ENCODE measurements at regions not wholly inside any gene's neighbourhood (a gene's known extent, or its start where the extent isn't known, plus 50 kb on each side); places are given as distances from the start of the nearest gene placed in this dataset.

GRCh38 chr1:87451229-87451920 lies 122.7 kb downstream of the LMO4 start:
- no peaks in the 10 kb centered on the region for H3K27me3 ChIP-seq
- no peak for TF ChIP-seq Cebpa-rat (IDR thresholded peaks at IDR 0.05)
- H3K9me3 ChIP-seq (replicated peaks in 1 of 11): peaks cover 5 to 20% (median 14%) of the 10 kb centered on the region in 11 experiments; a peak in 17 of 22 replicates
- H3K9ac ChIP-seq: no peak overlapping the region
- H3K36me3 ChIP-seq: no peaks in the 10 kb centered on the region
- no peak overlapping the region for H3K27ac ChIP-seq
- no peaks in the 10 kb centered on the region for H4K20me1 ChIP-seq
- no peak overlapping the region for H3K4me3 ChIP-seq
- H3K4me2 ChIP-seq: peak overlapping the region in 7 of 11 experiments; percentile 5 to 68 (median 50); a peak in 12 of 22 replicates
- peaks cover 0 to 41% (median 27%) of the 10 kb centered on the region in 10 experiments; a peak in 13 of 20 replicates for H3K4me1 ChIP-seq

DNA sequence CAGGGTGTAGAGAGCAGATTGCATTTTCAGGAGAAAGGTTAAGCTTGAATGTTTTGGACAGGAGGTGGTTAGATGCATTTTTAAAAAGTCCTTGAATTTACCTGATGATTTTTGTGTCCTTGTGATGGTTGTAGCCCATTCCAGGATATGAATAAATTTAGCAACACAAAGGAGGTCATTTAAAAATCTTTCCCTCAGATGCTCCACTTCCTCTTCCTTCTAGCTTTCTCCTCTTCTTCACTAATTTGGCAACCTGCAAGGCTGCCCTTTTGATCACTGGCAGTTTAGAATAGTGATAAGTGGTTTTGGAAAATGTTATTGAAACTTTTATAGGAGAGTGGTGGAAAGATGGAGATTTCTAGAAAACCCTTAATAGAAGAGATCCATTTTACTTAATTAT lies 124.0 kb downstream of the LMO4 start:
- TF ChIP-seq Cebpa-rat (IDR thresholded peaks at IDR 0.05): no peak
- H3K4me3 ChIP-seq: no peak overlapping the region
- no peak overlapping the region for H3K9ac ChIP-seq
- no peaks in the 10 kb centered on the region for H4K20me1 ChIP-seq
- H3K4me1 ChIP-seq: peaks cover 0 to 41% (median 27%) of the 10 kb centered on the region in 10 experiments; a peak in 13 of 20 replicates
- H3K9me3 ChIP-seq (replicated peaks in 1 of 11): peaks cover 5 to 23% (median 15%) of the 10 kb centered on the region in 11 experiments; a peak in 17 of 22 replicates
- H3K27me3 ChIP-seq: no peaks in the 10 kb centered on the region
- H3K4me2 ChIP-seq: no peak overlapping the region
- no peak overlapping the region for H3K27ac ChIP-seq
- no peaks in the 10 kb centered on the region for H3K36me3 ChIP-seq

- Histone ChIP-seq H3K4me3 (no peak overlapping the region), H3K9ac (no peak overlapping the region), H3K4me2 (no peak overlapping the region), H3K4me1 (0 out of 20 replicates have a peak, but pooled peaks cover 0 to 3% (median 0%) of the 10 kb centered on the region in 10 experiments), H3K27me3 (no peaks in the 10 kb centered on the region), H3K36me3 (no peaks in the 10 kb centered on the region), H3K27ac (no peak overlapping the region), H4K20me1 (no peaks in the 10 kb centered on the region), H3K9me3 (replicated peaks in 1 of 11) (peaks cover 7 to 28% (median 23%) of the 10 kb centered on the region in 11 experiments; a peak in 17 of 22 replicates)
- TF ChIP-seq Cebpa-rat (IDR thresholded peaks at IDR 0.05): no peak
Observed at GRCh38 chr1:87457408-87457807, 128.7 kb downstream of the LMO4 start.

- H3K4me3 ChIP-seq: no peak overlapping the region
- no peak overlapping the region for H3K4me2 ChIP-seq
- no peak overlapping the region for H3K27ac ChIP-seq
- H3K9me3 ChIP-seq (replicated peaks in 1 of 11): peaks cover 0 to 14% (median 7%) of the 10 kb centered on the region in 11 experiments; a peak in 7 of 22 replicates
- no peak for TF ChIP-seq Cebpa-rat (IDR thresholded peaks at IDR 0.05)
- no peaks in the 10 kb centered on the region for H4K20me1 ChIP-seq
- no peaks in the 10 kb centered on the region for H3K27me3 ChIP-seq
- H3K9ac ChIP-seq: no peak overlapping the region
- H3K36me3 ChIP-seq: no peaks in the 10 kb centered on the region
- H3K4me1 ChIP-seq: no peaks in the 10 kb centered on the region
Observed at GRCh38 chr1:87462894-87463293, 134.2 kb downstream of the LMO4 start.

GRCh38 chr1:87464022-87464490 lies 135.4 kb downstream of the LMO4 start:
- Histone ChIP-seq H4K20me1 (no peaks in the 10 kb centered on the region), H3K4me3 (no peak overlapping the region), H3K4me1 (no peaks in the 10 kb centered on the region), H3K4me2 (no peak overlapping the region), H3K27ac (no peak overlapping the region), H3K36me3 (no peaks in the 10 kb centered on the region), H3K9ac (no peak overlapping the region), H3K9me3 (replicated peaks in 1 of 11) (peaks cover 0 to 14% (median 0%) of the 10 kb centered on the region in 11 experiments; a peak in 6 of 22 replicates), H3K27me3 (no peaks in the 10 kb centered on the region)
- TF ChIP-seq Cebpa-rat (IDR thresholded peaks at IDR 0.05): no peak

GRCh38 chr1:87466621-87467020 lies 137.9 kb downstream of the LMO4 start:
- Histone ChIP-seq H3K27ac (no peak overlapping the region), H3K9ac (no peak overlapping the region), H3K9me3 (replicated peaks in 1 of 11) (no peaks in the 10 kb centered on the region), H3K27me3 (no peaks in the 10 kb centered on the region), H3K4me3 (no peak overlapping the region), H3K36me3 (no peaks in the 10 kb centered on the region), H3K4me2 (no peak overlapping the region), H3K4me1 (no peaks in the 10 kb centered on the region), H4K20me1 (no peaks in the 10 kb centered on the region)
- no peak for TF ChIP-seq Cebpa-rat (IDR thresholded peaks at IDR 0.05)

DNA sequence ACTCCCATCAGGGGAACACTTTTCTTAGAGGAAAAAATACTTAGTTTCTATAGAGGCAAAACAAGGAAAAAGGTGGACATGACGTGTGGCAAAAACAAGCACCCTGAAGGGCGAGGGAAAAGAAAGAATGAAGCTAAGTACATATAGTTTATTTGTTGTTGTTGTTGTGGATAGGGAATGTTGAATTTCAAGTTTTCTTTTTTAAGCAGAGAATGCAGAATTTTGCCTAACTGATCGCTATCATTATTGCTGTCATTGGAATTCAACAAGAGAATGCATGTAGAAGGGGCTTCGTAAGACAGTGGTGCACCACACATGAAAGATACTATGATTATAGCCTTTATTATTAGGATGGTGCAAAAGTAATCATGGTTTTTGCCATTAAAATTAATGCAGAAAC lies 144.0 kb downstream of the LMO4 start:
- Histone ChIP-seq H3K36me3 (no peaks in the 10 kb centered on the region), H3K9me3 (replicated peaks in 1 of 11) (no peaks in the 10 kb centered on the region), H3K27ac (no peak overlapping the region), H4K20me1 (no peaks in the 10 kb centered on the region), H3K4me2 (no peak overlapping the region), H3K4me3 (no peak overlapping the region), H3K9ac (no peak overlapping the region), H3K27me3 (no peaks in the 10 kb centered on the region), H3K4me1 (no peaks in the 10 kb centered on the region)
- TF ChIP-seq Cebpa-rat (IDR thresholded peaks at IDR 0.05): no peak

GRCh38 chr1:87473203-87473661 lies 144.6 kb downstream of the LMO4 start:
- H3K9me3 ChIP-seq (replicated peaks in 1 of 11): no peaks in the 10 kb centered on the region
- no peaks in the 10 kb centered on the region for H4K20me1 ChIP-seq
- no peaks in the 10 kb centered on the region for H3K4me1 ChIP-seq
- H3K36me3 ChIP-seq: no peaks in the 10 kb centered on the region
- no peak overlapping the region for H3K27ac ChIP-seq
- H3K4me3 ChIP-seq: no peak overlapping the region
- TF ChIP-seq Cebpa-rat (IDR thresholded peaks at IDR 0.05): no peak
- H3K27me3 ChIP-seq: no peaks in the 10 kb centered on the region
- no peak overlapping the region for H3K9ac ChIP-seq
- H3K4me2 ChIP-seq: no peak overlapping the region

DNA sequence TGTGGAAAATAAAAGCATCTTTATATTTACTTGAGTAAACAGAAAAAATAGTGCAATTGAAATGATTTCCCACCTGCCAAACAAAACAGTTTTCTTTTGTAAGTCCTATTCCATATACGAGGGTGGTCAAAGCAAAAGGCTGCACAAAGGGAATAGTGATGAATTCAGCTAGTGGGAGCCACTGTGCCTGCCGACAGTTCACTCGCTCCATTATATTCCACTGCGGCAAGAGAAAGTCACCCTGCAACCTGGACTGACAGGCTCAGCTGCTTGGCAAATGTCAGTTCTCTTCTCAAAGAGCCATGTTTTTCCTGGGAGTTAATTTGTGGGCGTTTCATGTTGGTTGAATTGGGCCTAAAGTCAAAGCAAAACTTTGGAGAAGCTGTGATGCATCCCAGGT lies 145.4 kb downstream of the LMO4 start:
- no peak for TF ChIP-seq Cebpa-rat (IDR thresholded peaks at IDR 0.05)
- no peak overlapping the region for H3K4me2 ChIP-seq
- no peak overlapping the region for H3K27ac ChIP-seq

DNA sequence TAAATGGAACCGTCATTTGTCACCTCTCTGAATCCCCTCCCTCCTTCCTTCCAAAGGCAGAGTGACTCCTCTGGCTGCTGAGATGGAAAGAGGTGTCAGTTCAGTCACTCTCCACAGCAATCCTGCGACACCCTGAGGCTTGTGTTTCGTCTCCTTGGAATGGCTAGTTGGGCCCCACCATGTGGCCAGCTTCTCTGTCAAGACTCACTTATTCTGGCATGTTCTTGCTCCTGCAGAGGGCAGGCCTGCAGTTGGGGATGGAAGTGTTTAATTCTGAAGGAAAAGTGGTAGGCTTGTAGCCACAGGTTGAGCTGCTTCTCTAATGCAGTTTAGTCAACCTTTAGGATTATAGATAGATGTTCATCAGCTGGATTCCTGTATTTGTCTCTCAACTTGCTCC lies 149.6 kb downstream of the LMO4 start:
- no peaks in the 10 kb centered on the region for H3K4me1 ChIP-seq
- no peak overlapping the region for H3K4me3 ChIP-seq
- no peak overlapping the region for H3K27ac ChIP-seq
- H3K9me3 ChIP-seq (replicated peaks in 1 of 11): no peaks in the 10 kb centered on the region
- no peak overlapping the region for H3K4me2 ChIP-seq
- H3K27me3 ChIP-seq: no peaks in the 10 kb centered on the region
- no peak overlapping the region for H3K9ac ChIP-seq
- TF ChIP-seq Cebpa-rat (IDR thresholded peaks at IDR 0.05): no peak
- H4K20me1 ChIP-seq: no peaks in the 10 kb centered on the region
- H3K36me3 ChIP-seq: no peaks in the 10 kb centered on the region

More for the DNA sequence above, 145.4 kb downstream of the LMO4 start:
- Histone ChIP-seq H4K20me1 (no peaks in the 10 kb centered on the region), H3K9me3 (replicated peaks in 1 of 11) (no peaks in the 10 kb centered on the region), H3K4me3 (no peak overlapping the region), H3K36me3 (no peaks in the 10 kb centered on the region), H3K4me1 (no peaks in the 10 kb centered on the region), H3K27me3 (no peaks in the 10 kb centered on the region), H3K9ac (no peak overlapping the region)

Data from BLaER1 treated with 17β-estradiol and CSF1 and Interleukin-3, amounts not matched to agents 10 nM and 100 nM (cell line).